ENCODE measurements at regions not wholly inside any gene's neighbourhood (a gene's known extent, or its start where the extent isn't known, plus 50 kb on each side); places are given as distances from the start of the nearest gene placed in this dataset.
"Not testable (repeated sequence)": the region's sequence is repeated elsewhere in the genome, so short reads cannot be mapped to it uniquely, and the experiment has no call there.

GRCh38 chr20:6715401-6715941 is 52.0 kb upstream of the BMP2 start:
- no peak for DNase-seq

- DNase-seq, result no peak
These were observed 53.2 kb upstream of the BMP2 start for GRCh38 chr20:6714279-6714711.

DNA sequence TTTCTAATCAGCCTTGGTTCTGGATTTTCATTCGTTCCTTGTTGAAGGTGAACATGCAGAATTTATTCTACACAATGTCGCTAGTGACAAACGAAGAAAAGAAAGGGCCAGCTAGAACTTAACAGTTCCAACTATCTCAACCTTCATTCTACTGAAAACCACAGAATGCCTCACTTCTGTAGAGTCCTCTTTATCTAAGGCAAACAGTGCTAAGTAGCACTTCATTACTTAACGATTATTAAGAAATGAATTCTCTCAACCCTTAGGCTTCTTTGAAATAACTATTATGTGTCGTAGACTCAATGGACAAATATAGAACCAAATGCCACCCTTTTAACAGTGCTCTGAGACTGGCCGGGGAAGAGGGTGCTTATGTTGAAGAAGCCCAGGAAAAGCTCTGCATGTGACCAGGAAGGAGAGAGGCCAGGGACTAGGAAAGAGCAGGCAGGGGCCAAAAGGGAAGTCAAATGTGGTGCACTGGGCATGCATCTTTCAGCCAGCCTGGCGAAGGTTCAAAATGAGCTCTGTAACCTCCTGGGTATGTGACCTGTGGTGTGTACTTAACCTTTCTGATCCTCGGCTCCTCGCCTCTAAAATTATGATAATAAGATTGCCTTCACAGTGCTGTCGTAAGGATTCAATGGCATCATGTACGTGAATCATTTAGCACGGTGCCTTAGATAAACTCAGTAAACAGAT is 55.4 kb upstream of the BMP2 start:
- DNase-seq, result no peak

GRCh38 chr20:6709910-6710595 is 57.4 kb upstream of the BMP2 start:
- no peak for DNase-seq

- DNase-seq, result no peak
These were observed 59.5 kb upstream of the BMP2 start for GRCh38 chr20:6708010-6708409.

- DNase-seq, result no peak
These were observed 60.1 kb upstream of the BMP2 start for GRCh38 chr20:6707321-6707831.

DNA sequence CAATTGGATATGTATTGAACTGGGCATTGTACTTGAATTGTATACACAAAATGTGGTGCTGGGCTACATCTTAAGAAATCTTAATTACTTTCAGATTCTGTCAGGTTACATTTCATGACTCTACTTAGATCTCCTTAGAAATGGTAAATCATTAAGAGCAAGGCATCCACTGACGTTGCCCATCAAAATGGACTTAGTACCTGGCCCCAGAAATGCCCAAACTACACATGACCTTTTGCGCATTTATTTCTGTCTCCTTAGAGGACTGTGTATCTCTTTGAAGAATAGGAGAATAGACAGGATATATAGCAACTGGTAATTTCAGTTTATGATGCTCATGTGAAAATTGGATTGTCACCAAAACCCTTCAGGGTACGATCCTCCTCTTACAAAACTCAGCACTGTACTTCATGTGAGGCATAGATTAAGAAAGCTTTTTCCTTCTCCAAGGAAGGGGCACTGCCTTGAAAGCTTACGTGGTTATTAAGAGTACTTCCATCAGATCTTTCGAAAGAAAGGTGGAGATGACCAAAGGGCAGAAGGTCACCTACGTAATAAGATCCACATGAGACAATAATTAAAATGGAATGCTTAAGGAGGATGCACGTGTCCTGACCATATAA is 61.4 kb upstream of the BMP2 start:
- no peak for DNase-seq

DNA sequence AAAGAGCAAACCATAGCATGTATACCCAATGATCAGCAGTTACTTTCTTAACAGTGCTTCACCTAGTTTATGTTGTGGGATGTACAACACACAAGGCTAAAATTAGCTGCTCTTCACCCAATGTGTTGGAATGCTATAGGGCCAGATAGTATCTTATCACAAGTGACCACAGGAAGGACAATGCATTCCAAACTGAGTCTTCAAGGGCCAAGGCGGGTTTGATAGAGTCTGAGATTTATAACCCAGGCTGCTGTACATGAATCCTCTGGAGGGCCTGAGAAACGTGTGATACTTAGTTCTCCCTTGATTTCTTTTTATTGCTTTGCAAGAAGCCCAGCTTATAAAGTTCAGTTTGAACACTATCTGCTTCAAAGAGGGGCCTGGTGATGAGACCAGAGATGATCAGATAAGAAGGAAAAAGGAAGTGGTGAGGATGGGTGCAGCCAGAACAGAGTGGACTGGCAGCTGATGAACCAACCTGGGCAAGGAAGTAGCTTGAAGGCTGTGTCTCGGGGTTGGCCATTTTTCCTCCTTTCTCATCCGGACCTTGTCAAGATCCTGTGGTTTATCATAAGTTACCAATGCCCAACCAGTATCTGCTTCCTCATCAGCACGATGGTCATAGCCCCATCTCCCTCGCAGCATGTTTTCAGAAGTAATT is 62.2 kb upstream of the BMP2 start:
- no peak for DNase-seq

DNA sequence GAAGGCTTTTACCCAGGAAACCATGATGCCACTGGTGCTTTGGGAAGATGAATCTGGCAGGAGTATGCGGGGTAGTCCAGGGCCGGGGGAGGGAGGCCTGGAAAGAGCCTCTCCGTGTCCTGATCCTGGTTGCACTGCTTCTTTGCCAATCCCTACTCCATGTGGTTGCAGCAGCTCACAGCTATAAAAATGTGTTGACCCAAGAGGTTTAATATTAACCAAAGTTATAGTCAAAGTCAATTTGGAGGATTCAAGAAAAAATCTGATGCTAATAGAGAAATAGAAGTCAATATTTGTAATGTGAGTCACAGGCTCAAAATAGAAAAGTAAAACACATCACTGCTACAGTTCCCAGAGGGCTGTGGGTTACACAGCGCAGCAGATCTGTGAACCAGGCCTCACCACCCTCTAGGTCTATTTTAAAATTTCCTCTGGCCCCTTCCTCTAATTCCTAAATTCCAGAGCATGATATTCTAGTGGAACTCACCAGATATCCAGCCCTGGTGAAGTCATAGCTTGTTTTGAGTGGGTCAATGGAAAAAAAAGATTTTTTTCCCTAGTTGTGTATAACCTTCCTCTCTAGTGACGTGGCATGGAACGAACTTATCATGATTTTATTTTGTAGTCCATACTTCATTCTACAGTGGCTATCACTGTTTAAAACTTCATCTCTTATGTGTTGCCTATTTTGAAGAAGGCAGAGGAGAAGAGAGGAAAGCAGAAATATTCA is 63.2 kb upstream of the BMP2 start:
- DNase-seq, result no peak

GRCh38 chr20:6703656-6704055 is 63.8 kb upstream of the BMP2 start:
- DNase-seq, result no peak

GRCh38 chr20:6703047-6703446 is 64.4 kb upstream of the BMP2 start:
- no peak for DNase-seq

DNA sequence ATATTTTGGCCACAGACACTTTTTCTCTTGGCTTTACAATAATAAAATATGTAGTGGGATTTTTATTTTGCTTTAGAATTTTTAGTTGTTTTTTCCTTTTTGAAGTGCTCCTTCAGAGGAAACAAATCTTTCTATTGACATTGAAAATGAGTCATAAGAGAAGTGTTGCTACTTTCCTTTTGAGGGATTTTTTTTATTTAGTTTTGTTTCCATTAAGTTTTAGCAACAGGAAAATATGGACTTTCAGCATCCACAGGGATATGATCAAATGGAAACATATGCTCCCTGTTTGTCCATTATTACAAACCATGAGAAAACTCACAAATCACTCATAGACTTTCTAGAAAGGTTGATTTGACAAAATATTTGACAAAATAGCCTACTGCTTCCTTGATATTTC is 65.3 kb upstream of the BMP2 start:
- DNase-seq, result no peak

- DNase-seq, result no peak
These were observed 66.7 kb upstream of the BMP2 start for GRCh38 chr20:6700563-6701329.

DNA sequence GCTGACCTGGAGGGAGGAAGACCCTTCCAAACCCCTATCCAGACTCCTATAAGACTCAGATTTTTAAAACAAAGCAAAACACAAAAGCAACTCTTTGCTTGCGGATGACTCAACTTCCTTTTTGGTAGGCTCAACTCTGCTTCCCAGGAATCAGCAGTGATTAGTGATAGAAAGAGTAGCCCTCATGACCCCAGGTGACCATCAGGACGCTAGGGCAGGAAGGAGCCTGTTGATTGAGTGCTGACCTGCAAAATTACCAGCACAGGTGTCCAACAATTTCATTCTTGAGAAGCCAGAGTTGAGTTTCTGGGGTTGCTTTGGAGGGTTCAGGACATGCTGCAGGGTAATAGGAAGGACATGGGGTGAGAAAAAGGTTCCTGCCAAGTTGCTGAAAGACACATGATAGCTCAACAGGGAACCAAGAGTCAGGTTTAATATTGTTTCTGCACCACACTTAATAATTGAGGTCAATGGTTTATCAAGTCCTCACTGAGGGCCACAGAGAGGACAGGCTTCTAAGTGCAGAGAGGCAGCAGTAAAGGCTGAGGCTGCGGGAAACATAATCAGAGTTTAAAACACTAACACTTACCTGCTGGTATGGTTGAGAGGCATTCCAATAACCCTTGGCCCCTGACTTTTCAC is 67.4 kb upstream of the BMP2 start:
- DNase-seq, result no peak

GRCh38 chr20:6698723-6699122 is 68.8 kb upstream of the BMP2 start:
- no peak for DNase-seq

DNA sequence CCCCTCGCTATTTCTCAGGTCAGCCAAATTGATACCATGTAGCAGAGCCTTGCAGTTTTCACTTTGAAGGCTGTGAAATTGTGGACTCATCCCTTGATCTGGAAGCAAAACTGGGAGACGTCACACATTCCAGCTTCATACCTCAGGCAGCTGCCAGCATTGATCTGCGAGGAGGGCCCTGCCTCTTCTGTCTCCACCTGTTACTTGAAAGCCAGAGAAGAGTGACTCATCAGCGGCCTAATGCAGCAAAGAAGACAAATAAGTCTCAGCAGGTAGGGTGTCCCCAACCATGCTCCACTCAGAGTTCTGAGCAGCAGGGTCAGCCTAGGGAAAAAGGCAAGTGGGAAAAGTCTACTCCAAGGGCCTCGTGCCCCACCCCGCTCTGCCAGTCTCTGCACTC is 69.4 kb upstream of the BMP2 start:
- peak in 1 of 2 experiments; percentile 50 for DNase-seq

GRCh38 chr20:6697228-6697972 is 70.1 kb upstream of the BMP2 start:
- no peak for DNase-seq

- DNase-seq, result no peak
These were observed 71.5 kb upstream of the BMP2 start for GRCh38 chr20:6696001-6696400.

- DNase-seq, result not testable (repeated sequence)
These were observed 73.7 kb upstream of the BMP2 start for GRCh38 chr20:6693808-6694198.

- DNase-seq, result no peak
These were observed 74.2 kb upstream of the BMP2 start for GRCh38 chr20:6693178-6693807.

Measured in SHP77 (cell line).